Fibroblast of pulmonary artery (primary cell): ENCODE measurements at regions not wholly inside any gene's neighbourhood (a gene's known extent, or its start where the extent isn't known, plus 50 kb on each side); places are given as distances from the start of the nearest gene placed in this dataset.

ENCODE experiments used
- DNase-seq: peaks from one replicate; pipeline ENCODE4 v3.0.0-alpha.2; 2010; ENCODE audit warnings: low read depth
- H3K4me3 ChIP-seq: replicated peaks from 2 replicates; pipeline ENCODE4 v1.5.1; 2011; ENCODE audit warnings: low read depth, mild to moderate bottlenecking, control low read depth, low read length, moderate library complexity
- CTCF ChIP-seq: IDR thresholded peaks from 2 replicates; pipeline ENCODE4 v1.5.1; 2011; ENCODE audit warnings: mild to moderate bottlenecking, control low read depth, low read length, inconsistent platforms; ENCODE audit errors: missing control alignments

- no peak overlapping the region for H3K4me3 ChIP-seq
- no peak for TF ChIP-seq CTCF
- DNase-seq = no peak
Measured at GRCh38 chr6:102717737-102718456, 1324.4 kb downstream of the GRIK2 start.

DNA sequence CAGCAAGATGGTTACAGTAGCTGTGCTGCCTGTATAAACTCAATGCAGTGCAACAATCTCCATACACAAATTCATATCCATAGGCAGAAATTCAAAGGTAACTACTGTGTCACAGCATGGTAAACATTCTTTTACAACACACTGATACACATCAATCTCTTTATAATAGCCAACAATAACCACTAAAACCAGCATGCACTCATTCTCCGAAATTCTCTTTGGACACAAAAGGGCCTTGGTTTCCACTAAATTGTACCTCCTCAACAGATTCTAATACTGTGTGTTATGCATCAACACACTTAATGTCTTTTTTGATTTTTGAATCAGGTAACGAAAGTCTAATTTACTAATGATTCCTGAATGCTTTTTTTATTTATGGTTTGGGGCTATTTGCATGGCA lies 1323.7 kb downstream of the GRIK2 start:
- DNase-seq = no peak
- TF ChIP-seq CTCF = no peak
- H3K4me3 ChIP-seq = no peak overlapping the region

GRCh38 chr6:102701019-102701418 lies 1307.5 kb downstream of the GRIK2 start:
- no peak overlapping the region for H3K4me3 ChIP-seq
- no peak for TF ChIP-seq CTCF
- DNase-seq = no peak

DNA sequence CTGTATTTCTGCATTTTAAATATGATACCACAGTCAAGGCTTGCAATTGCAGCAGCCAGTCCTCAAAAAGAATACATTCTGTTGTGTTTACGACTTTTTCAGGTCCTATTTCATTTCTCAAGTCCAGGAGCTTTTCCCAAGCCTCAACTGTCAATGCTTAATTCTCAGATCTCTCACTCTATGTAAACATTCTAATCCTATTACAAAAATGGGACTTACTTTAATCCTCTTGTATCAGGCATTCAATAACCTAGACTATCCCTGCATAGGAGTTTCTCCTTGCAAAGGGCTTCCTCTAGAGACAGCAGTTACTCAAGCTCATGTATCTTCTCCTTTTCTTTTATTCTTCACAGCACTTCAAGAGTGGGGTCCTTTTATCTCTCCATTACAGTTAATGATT lies 1293.0 kb downstream of the GRIK2 start:
- TF ChIP-seq CTCF = no peak
- no peak for DNase-seq
- H3K4me3 ChIP-seq = no peak overlapping the region

DNA sequence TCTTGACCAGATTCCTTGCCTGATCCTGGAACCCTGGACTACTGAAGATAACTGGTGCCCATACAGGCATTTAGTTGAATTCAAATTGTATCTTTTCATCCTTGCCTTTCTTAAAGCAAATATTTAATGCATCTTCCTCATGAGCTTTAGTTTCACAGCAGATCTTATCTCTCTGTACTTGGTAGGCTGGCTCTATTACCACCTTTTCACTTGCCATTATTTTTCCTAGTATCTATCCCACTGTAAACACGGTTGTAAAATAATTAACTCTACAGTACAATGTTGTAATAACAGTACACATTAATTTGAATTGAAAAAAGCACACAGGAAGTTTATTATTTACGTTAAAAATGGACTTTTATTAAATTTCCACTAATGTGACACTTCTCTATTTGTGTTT lies 1286.9 kb downstream of the GRIK2 start:
- H3K4me3 ChIP-seq = no peak overlapping the region
- no peak for TF ChIP-seq CTCF
- DNase-seq = no peak

- no peak overlapping the region for H3K4me3 ChIP-seq
- no peak for DNase-seq
- no peak for TF ChIP-seq CTCF
Measured at GRCh38 chr6:102679865-102680264, 1286.4 kb downstream of the GRIK2 start.

DNA sequence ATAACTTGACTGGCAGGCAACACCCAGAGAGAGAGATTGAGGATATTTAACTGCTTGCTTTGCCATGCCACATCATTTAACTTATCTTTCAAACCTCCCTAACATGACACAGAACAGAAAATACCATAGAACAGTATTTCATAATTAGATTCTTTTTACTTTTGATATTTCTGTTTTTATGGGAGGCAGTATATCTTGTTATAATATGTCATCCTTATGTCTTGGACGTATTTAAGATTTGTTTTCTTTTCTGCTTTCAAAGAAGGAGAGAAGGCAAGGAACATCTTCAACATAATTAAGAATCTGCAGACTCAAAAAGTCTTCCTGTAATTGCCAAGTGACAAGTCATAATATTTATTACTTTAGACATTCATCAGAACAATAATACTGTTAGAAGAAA lies 1283.7 kb downstream of the GRIK2 start:
- H3K4me3 ChIP-seq = no peak overlapping the region
- no peak for TF ChIP-seq CTCF
- DNase-seq = no peak
